ENCODE measurements at regions not wholly inside any gene's neighbourhood (a gene's known extent, or its start where the extent isn't known, plus 50 kb on each side); places are given as distances from the start of the nearest gene placed in this dataset.

DNA sequence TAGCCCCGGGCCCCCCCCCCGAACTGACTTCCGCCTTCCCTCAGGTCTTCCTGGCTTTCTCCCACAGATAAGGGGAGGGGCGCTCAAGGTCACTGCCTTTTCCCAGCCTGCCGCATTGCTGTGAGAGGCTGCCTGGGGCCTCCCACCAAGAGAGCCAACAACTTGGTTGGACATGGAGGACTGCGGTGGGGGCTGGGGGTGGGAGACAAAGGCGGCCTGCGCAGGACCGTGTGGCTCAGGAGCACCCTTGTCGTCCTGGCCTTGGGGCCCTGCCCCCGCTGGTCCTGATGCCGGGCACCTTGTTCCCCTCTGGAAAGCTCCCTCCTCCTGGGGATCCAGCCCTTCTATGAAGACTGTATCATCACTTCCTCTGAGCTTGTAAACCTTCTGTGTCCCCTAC is 105.6 kb upstream of the FOXF1 start:
- H3K9me2 ChIP-seq (replicated peaks; ENCODE audit: insufficient read depth, low read length), result no peaks in the 10 kb centered on the region
- no peak overlapping the region for H3K27ac ChIP-seq (ENCODE audit: low read length)
- H3K9me3 ChIP-seq (replicated peaks; ENCODE audit: insufficient read depth, low read length), result no peaks in the 10 kb centered on the region
- H3K4me1 ChIP-seq (ENCODE audit: low read length), result no peaks in the 10 kb centered on the region
- no peak overlapping the region for H3K4me2 ChIP-seq (ENCODE audit: low read depth, low read length)
- H2AFZ ChIP-seq (ENCODE audit: low read length), result no peak overlapping the region
- no peak for DNase-seq
- no peaks in the 10 kb centered on the region for H4K20me1 ChIP-seq (ENCODE audit: insufficient read depth, low read length)
- TF ChIP-seq, protein P1, sequence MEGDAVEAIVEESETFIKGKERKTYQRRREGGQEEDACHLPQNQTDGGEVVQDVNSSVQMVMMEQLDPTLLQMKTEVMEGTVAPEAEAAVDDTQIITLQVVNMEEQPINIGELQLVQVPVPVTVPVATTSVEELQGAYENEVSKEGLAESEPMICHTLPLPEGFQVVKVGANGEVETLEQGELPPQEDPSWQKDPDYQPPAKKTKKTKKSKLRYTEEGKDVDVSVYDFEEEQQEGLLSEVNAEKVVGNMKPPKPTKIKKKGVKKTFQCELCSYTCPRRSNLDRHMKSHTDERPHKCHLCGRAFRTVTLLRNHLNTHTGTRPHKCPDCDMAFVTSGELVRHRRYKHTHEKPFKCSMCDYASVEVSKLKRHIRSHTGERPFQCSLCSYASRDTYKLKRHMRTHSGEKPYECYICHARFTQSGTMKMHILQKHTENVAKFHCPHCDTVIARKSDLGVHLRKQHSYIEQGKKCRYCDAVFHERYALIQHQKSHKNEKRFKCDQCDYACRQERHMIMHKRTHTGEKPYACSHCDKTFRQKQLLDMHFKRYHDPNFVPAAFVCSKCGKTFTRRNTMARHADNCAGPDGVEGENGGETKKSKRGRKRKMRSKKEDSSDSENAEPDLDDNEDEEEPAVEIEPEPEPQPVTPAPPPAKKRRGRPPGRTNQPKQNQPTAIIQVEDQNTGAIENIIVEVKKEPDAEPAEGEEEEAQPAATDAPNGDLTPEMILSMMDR (IDR thresholded peaks at IDR 0.05; ENCODE audit: low read length), result no peak
- H3K36me3 ChIP-seq (replicated peaks; ENCODE audit: insufficient read depth, low read length), result no peaks in the 10 kb centered on the region
- no peak overlapping the region for H3K4me3 ChIP-seq (ENCODE audit: low read length)
- no peaks in the 10 kb centered on the region for H3K79me2 ChIP-seq (ENCODE audit: low read length)
- peaks cover 11% of the 10 kb centered on the region; the same call in 1 of the 2 replicates for H3K27me3 ChIP-seq (replicated peaks; ENCODE audit: insufficient read depth, low read length)
- no peaks in the 10 kb centered on the region for H3F3A ChIP-seq (ENCODE audit: insufficient read depth, low read length)
- no peak overlapping the region for H3K9ac ChIP-seq (ENCODE audit: low read length)

GRCh38 chr16:86405319-86405718 is 105.0 kb upstream of the FOXF1 start:
- Histone ChIP-seq H3K79me2 (ENCODE audit: low read length) (no peaks in the 10 kb centered on the region), H2AFZ (ENCODE audit: low read length) (no peak overlapping the region), H3K9ac (ENCODE audit: low read length) (no peak overlapping the region), H3K36me3 (replicated peaks; ENCODE audit: insufficient read depth, low read length) (no peaks in the 10 kb centered on the region), H3K9me3 (replicated peaks; ENCODE audit: insufficient read depth, low read length) (no peaks in the 10 kb centered on the region), H3K27ac (ENCODE audit: low read length) (no peak overlapping the region), H4K20me1 (ENCODE audit: insufficient read depth, low read length) (no peaks in the 10 kb centered on the region), H3K9me2 (replicated peaks; ENCODE audit: insufficient read depth, low read length) (no peaks in the 10 kb centered on the region), H3K4me2 (ENCODE audit: low read depth, low read length) (no peak overlapping the region), H3K4me3 (ENCODE audit: low read length) (no peak overlapping the region), H3K27me3 (replicated peaks; ENCODE audit: insufficient read depth, low read length) (peaks cover 11% of the 10 kb centered on the region; the same call in 1 of the 2 replicates), H3F3A (ENCODE audit: insufficient read depth, low read length) (no peaks in the 10 kb centered on the region), H3K4me1 (ENCODE audit: low read length) (no peaks in the 10 kb centered on the region)
- DNase-seq, result no peak
- TF ChIP-seq, protein P1 (IDR thresholded peaks at IDR 0.05; ENCODE audit: low read length), result no peak
- TF ChIP-seq EZH2phosphoT487 (IDR thresholded peaks at IDR 0.05; ENCODE audit: low read length) (no peak), EZH2 (optimal IDR thresholded peaks at IDR 0.05; ENCODE audit: low read depth, low read length) (no peak)

GRCh38 chr16:86406056-86406455 is 104.3 kb upstream of the FOXF1 start:
- peaks cover 11% of the 10 kb centered on the region; the same call in 1 of the 2 replicates for H3K27me3 ChIP-seq (replicated peaks; ENCODE audit: insufficient read depth, low read length)
- no peak overlapping the region for H3K27ac ChIP-seq (ENCODE audit: low read length)
- H4K20me1 ChIP-seq (ENCODE audit: insufficient read depth, low read length), result no peaks in the 10 kb centered on the region
- H3K79me2 ChIP-seq (ENCODE audit: low read length), result no peaks in the 10 kb centered on the region
- no peaks in the 10 kb centered on the region for H3K9me3 ChIP-seq (replicated peaks; ENCODE audit: insufficient read depth, low read length)
- no peaks in the 10 kb centered on the region for H3K4me1 ChIP-seq (ENCODE audit: low read length)
- no peak overlapping the region for H3K4me2 ChIP-seq (ENCODE audit: low read depth, low read length)
- DNase-seq, result no peak
- H3K36me3 ChIP-seq (replicated peaks; ENCODE audit: insufficient read depth, low read length), result no peaks in the 10 kb centered on the region
- H3K9me2 ChIP-seq (replicated peaks; ENCODE audit: insufficient read depth, low read length), result no peaks in the 10 kb centered on the region
- H3K4me3 ChIP-seq (ENCODE audit: low read length), result no peak overlapping the region
- TF ChIP-seq EZH2phosphoT487 (IDR thresholded peaks at IDR 0.05; ENCODE audit: low read length) (no peak), EZH2 (optimal IDR thresholded peaks at IDR 0.05; ENCODE audit: low read depth, low read length) (no peak)
- TF ChIP-seq, protein P1 (IDR thresholded peaks at IDR 0.05; ENCODE audit: low read length), result no peak
- no peaks in the 10 kb centered on the region for H3F3A ChIP-seq (ENCODE audit: insufficient read depth, low read length)
- H3K9ac ChIP-seq (ENCODE audit: low read length), result no peak overlapping the region
- no peak overlapping the region for H2AFZ ChIP-seq (ENCODE audit: low read length)
